BLaER1 (cell line): ENCODE measurements at regions not wholly inside any gene's neighbourhood (a gene's known extent, or its start where the extent isn't known, plus 50 kb on each side); places are given as distances from the start of the nearest gene placed in this dataset.

ENCODE experiments used
- H3K27ac ChIP-seq: shearing (Covaris generic); formaldehyde crosslinking; 2 replicates; pipeline ENCODE4 v1.8.1; 2022
- H3K27me3 ChIP-seq: shearing (Covaris generic); formaldehyde crosslinking; 2 replicates; pipeline ENCODE4 v1.8.1; 2022
- H3K36me3 ChIP-seq: shearing (Covaris generic); formaldehyde crosslinking; 2 replicates; pipeline ENCODE4 v1.8.1; 2022
- H3K4me1 ChIP-seq: shearing (Covaris generic); formaldehyde crosslinking; 2 replicates; pipeline ENCODE4 v1.8.1; 2022
- H3K4me2 ChIP-seq: shearing (Covaris generic); formaldehyde crosslinking; 2 replicates; pipeline ENCODE4 v1.8.1; 2022
- H3K4me3 ChIP-seq: shearing (Covaris generic); formaldehyde crosslinking; 2 replicates; pipeline ENCODE4 v1.8.1; 2022
- H3K9ac ChIP-seq: shearing (Covaris generic); formaldehyde crosslinking; 2 replicates; pipeline ENCODE4 v1.8.1; 2022
- H3K9me3 ChIP-seq: shearing (Covaris generic); formaldehyde crosslinking; 2 replicates; pipeline ENCODE4 v1.8.1; 2022
- H4K20me1 ChIP-seq: shearing (Covaris generic); formaldehyde crosslinking; 2 replicates; pipeline ENCODE4 v1.8.1; 2022
- Cebpa-rat ChIP-seq: shearing (Covaris generic); IDR thresholded peaks from 2 replicates; pipeline ENCODE4 v1.8.1; 2022

- TF ChIP-seq Cebpa-rat, result no peak
- H3K4me3 ChIP-seq, result no peak overlapping the region
Measured at GRCh38 chr1:98101364-98101763, 180.5 kb upstream of the DPYD start.

GRCh38 chr1:98099501-98099900, 178.7 kb upstream of the DPYD start:
- Histone ChIP-seq H3K9ac (no peak overlapping the region), H3K4me3 (no peak overlapping the region), H3K4me2 (no peak overlapping the region), H3K9me3 (no peaks in the 10 kb centered on the region), H3K27me3 (no peaks in the 10 kb centered on the region), H3K4me1 (no peaks in the 10 kb centered on the region), H3K27ac (no peak overlapping the region), H3K36me3 (no peaks in the 10 kb centered on the region), H4K20me1 (no peaks in the 10 kb centered on the region)
- no peak for TF ChIP-seq Cebpa-rat

More at GRCh38 chr1:98101364-98101763, 180.5 kb upstream of the DPYD start:
- no peaks in the 10 kb centered on the region for H3K9me3 ChIP-seq
- H4K20me1 ChIP-seq, result no peaks in the 10 kb centered on the region
- no peak overlapping the region for H3K27ac ChIP-seq
- no peaks in the 10 kb centered on the region for H3K27me3 ChIP-seq
- H3K4me2 ChIP-seq, result no peak overlapping the region
- H3K4me1 ChIP-seq, result no peaks in the 10 kb centered on the region
- no peak overlapping the region for H3K9ac ChIP-seq
- H3K36me3 ChIP-seq, result no peaks in the 10 kb centered on the region

- Histone ChIP-seq H3K27ac (no peak overlapping the region), H3K27me3 (no peaks in the 10 kb centered on the region)
- TF ChIP-seq Cebpa-rat, result no peak
Measured at GRCh38 chr1:98098473-98098872, 177.6 kb upstream of the DPYD start.

GRCh38 chr1:98090351-98090750, 169.5 kb upstream of the DPYD start:
- no peak for TF ChIP-seq Cebpa-rat
- Histone ChIP-seq H3K9me3 (no peaks in the 10 kb centered on the region), H3K36me3 (no peaks in the 10 kb centered on the region), H3K27me3 (no peaks in the 10 kb centered on the region), H3K4me3 (no peak overlapping the region), H3K4me2 (no peak overlapping the region), H4K20me1 (no peaks in the 10 kb centered on the region), H3K9ac (no peak overlapping the region), H3K4me1 (no peaks in the 10 kb centered on the region), H3K27ac (no peak overlapping the region)

More at GRCh38 chr1:98098473-98098872, 177.6 kb upstream of the DPYD start:
- Histone ChIP-seq H4K20me1 (no peaks in the 10 kb centered on the region), H3K9me3 (no peaks in the 10 kb centered on the region), H3K4me1 (no peaks in the 10 kb centered on the region), H3K9ac (no peak overlapping the region), H3K4me2 (no peak overlapping the region), H3K36me3 (no peaks in the 10 kb centered on the region), H3K4me3 (no peak overlapping the region)

GRCh38 chr1:98088381-98088780, 167.5 kb upstream of the DPYD start:
- no peaks in the 10 kb centered on the region for H4K20me1 ChIP-seq
- H3K36me3 ChIP-seq, result no peaks in the 10 kb centered on the region
- no peaks in the 10 kb centered on the region for H3K27me3 ChIP-seq
- no peaks in the 10 kb centered on the region for H3K9me3 ChIP-seq
- no peak for TF ChIP-seq Cebpa-rat
- H3K9ac ChIP-seq, result no peak overlapping the region
- H3K4me1 ChIP-seq, result no peaks in the 10 kb centered on the region
- no peak overlapping the region for H3K4me2 ChIP-seq
- no peak overlapping the region for H3K27ac ChIP-seq
- no peak overlapping the region for H3K4me3 ChIP-seq

GRCh38 chr1:98086796-98087441, 166.1 kb upstream of the DPYD start:
- H3K9ac ChIP-seq, result no peak overlapping the region
- H3K36me3 ChIP-seq, result no peaks in the 10 kb centered on the region
- no peaks in the 10 kb centered on the region for H4K20me1 ChIP-seq
- no peak overlapping the region for H3K27ac ChIP-seq
- no peaks in the 10 kb centered on the region for H3K27me3 ChIP-seq
- no peak overlapping the region for H3K4me2 ChIP-seq
- H3K9me3 ChIP-seq, result no peaks in the 10 kb centered on the region
- H3K4me3 ChIP-seq, result no peak overlapping the region
- H3K4me1 ChIP-seq, result no peaks in the 10 kb centered on the region
- no peak for TF ChIP-seq Cebpa-rat

- H3K27me3 ChIP-seq, result no peaks in the 10 kb centered on the region
- TF ChIP-seq Cebpa-rat, result no peak
- H4K20me1 ChIP-seq, result no peaks in the 10 kb centered on the region
- H3K4me2 ChIP-seq, result no peak overlapping the region
- H3K9me3 ChIP-seq, result no peaks in the 10 kb centered on the region
- no peaks in the 10 kb centered on the region for H3K36me3 ChIP-seq
- H3K4me3 ChIP-seq, result no peak overlapping the region
- H3K27ac ChIP-seq, result no peak overlapping the region
- H3K9ac ChIP-seq, result no peak overlapping the region
- H3K4me1 ChIP-seq, result no peaks in the 10 kb centered on the region
Measured at GRCh38 chr1:98086156-98086555, 165.3 kb upstream of the DPYD start.

- no peak for TF ChIP-seq Cebpa-rat
- H3K9ac ChIP-seq, result no peak overlapping the region
- H3K27ac ChIP-seq, result no peak overlapping the region
- H3K4me1 ChIP-seq, result no peaks in the 10 kb centered on the region
- H3K9me3 ChIP-seq, result no peaks in the 10 kb centered on the region
- no peaks in the 10 kb centered on the region for H3K36me3 ChIP-seq
- no peak overlapping the region for H3K4me3 ChIP-seq
- H3K27me3 ChIP-seq, result no peaks in the 10 kb centered on the region
- no peak overlapping the region for H3K4me2 ChIP-seq
- H4K20me1 ChIP-seq, result no peaks in the 10 kb centered on the region
Measured at GRCh38 chr1:98084188-98084587, 163.4 kb upstream of the DPYD start.

GRCh38 chr1:98081944-98082343, 161.1 kb upstream of the DPYD start:
- no peaks in the 10 kb centered on the region for H4K20me1 ChIP-seq
- no peaks in the 10 kb centered on the region for H3K4me1 ChIP-seq
- no peaks in the 10 kb centered on the region for H3K27me3 ChIP-seq
- TF ChIP-seq Cebpa-rat, result no peak
- H3K4me2 ChIP-seq, result no peak overlapping the region
- no peak overlapping the region for H3K9ac ChIP-seq
- H3K36me3 ChIP-seq, result no peaks in the 10 kb centered on the region
- H3K27ac ChIP-seq, result no peak overlapping the region
- H3K4me3 ChIP-seq, result no peak overlapping the region
- no peaks in the 10 kb centered on the region for H3K9me3 ChIP-seq

- Histone ChIP-seq H3K4me2 (no peak overlapping the region), H3K27ac (no peak overlapping the region), H4K20me1 (no peaks in the 10 kb centered on the region), H3K4me3 (no peak overlapping the region), H3K4me1 (no peaks in the 10 kb centered on the region), H3K27me3 (no peaks in the 10 kb centered on the region), H3K9me3 (no peaks in the 10 kb centered on the region), H3K36me3 (no peaks in the 10 kb centered on the region), H3K9ac (no peak overlapping the region)
- TF ChIP-seq Cebpa-rat, result no peak
Measured at GRCh38 chr1:98078596-98078995, 157.8 kb upstream of the DPYD start.

- H3K4me2 ChIP-seq, result no peak overlapping the region
- H3K27me3 ChIP-seq, result no peaks in the 10 kb centered on the region
- H3K4me1 ChIP-seq, result no peaks in the 10 kb centered on the region
Measured at GRCh38 chr1:98077691-98078090, 156.9 kb upstream of the DPYD start.

More at GRCh38 chr1:98077691-98078090, 156.9 kb upstream of the DPYD start:
- no peak overlapping the region for H3K4me3 ChIP-seq
- no peak for TF ChIP-seq Cebpa-rat
- H4K20me1 ChIP-seq, result no peaks in the 10 kb centered on the region
- H3K27ac ChIP-seq, result no peak overlapping the region
- no peak overlapping the region for H3K9ac ChIP-seq
- no peaks in the 10 kb centered on the region for H3K36me3 ChIP-seq
- no peaks in the 10 kb centered on the region for H3K9me3 ChIP-seq
